Inflammatory macrophage treated with lipopolysaccharide for 4 hours (primary cell): ENCODE measurements at regions not wholly inside any gene's neighbourhood (a gene's known extent, or its start where the extent isn't known, plus 50 kb on each side); places are given as distances from the start of the nearest gene placed in this dataset.
"Not testable (repeated sequence)": the region's sequence is repeated elsewhere in the genome, so short reads cannot be mapped to it uniquely, and the experiment has no call there.

ENCODE experiments used
- DNase-seq: peaks from one replicate; pipeline ENCODE4 v3.0.0-alpha.2; 2020

DNA sequence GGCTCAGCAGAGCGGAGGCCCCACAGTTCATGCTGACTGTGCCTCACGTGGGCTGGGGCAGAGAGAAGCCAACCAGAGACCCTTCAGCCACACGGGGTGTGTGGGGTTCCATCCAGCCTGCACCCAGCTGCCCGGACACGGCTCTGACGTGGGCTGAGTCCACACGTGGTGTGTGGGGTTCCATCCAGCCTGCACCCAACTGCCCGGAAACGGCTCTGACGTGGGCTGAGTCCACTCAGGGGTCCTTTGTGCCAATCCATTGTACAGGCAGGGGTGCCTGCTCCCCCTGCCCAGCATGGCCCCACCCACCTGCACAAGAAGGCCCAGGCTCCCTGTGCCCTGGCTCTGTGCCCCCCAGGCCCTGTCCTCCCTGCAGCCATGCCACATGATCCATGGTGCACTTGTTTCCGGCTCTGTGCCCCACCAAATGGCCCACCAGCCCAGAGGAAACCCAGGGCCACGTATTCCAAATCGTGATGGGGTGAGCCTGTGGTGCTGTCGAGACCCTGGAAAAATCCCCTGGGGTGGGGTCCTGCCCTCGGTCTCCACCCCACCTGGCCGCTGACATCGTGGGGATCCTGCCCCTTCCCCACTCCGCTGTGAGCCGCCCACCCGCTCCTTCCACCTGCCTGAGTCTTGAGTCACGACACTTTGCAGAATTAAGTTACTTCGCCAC is 99.3 kb upstream of the SFSWAP start:
- no peak for DNase-seq

DNA sequence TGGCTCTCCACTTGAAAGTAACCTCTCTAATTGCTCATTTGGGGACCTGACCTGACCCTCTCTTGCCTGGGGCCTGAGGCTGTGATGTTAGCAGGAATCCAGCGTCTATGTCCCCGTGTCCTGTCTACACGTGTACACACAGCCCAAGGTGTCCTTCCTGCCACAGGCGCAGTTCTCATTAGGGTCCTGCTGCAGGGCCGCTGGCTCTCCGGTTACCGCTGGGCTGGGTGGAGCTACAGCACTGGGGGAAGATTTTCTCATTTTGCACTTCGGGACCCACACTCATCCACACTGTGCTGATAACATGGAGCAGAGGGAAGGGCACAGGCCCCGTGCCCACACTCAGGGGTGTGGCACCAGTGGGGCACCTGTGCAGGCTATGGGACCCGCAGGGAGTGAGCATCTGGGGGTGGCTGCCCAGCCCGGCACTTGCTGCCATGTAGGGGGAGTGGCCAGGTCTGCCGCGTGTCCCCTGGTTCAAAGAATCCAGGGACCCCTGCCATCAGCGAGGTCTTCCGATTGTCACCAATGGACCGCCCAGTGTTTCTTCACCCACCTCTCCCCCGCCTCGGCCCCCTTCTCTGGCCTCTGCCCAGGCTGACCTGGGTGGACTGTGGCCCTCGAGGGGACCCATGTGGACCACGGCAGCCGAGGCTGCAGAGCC is 98.7 kb upstream of the SFSWAP start:
- DNase-seq, result no peak

DNA sequence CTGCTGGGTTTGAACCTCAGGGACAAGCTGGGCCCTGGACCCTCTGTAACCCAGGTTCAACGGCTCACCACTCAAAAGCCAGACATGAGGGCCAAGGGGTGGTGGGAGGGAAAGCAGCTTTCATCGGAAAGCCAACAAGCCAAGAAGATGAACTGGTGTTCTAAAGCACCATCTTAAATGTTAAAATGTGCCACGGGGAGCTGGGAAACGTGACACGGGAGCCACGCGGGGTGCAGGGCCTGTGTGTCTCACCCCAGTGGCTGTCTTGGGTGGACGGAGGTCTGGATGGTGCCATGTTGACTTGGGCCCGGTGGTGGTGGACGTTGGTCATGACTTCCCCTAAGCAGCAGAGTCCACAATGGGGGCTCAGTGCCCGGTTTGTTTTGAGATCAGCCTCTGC is 97.7 kb upstream of the SFSWAP start:
- DNase-seq, result no peak

DNA sequence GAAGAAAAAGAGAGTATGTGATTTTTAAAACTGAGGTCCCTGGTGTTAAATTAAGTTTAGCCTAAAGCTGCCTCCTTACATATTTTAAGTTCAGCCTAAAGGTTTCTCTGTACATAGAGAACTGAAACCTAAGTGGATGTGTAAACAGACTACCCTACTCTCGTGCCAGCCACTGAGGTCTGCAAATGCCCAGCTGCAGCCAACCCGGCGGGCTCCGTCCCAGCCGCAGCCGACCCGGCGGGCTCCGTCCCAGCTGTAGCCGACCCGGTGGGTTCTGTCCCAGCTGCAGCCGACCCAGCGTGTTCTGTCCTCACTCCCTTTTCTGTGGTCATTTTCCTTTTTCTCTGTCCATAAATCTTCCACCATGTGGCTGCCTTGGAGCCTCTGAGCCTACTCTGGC is 97.2 kb upstream of the SFSWAP start:
- DNase-seq, result no peak

DNA sequence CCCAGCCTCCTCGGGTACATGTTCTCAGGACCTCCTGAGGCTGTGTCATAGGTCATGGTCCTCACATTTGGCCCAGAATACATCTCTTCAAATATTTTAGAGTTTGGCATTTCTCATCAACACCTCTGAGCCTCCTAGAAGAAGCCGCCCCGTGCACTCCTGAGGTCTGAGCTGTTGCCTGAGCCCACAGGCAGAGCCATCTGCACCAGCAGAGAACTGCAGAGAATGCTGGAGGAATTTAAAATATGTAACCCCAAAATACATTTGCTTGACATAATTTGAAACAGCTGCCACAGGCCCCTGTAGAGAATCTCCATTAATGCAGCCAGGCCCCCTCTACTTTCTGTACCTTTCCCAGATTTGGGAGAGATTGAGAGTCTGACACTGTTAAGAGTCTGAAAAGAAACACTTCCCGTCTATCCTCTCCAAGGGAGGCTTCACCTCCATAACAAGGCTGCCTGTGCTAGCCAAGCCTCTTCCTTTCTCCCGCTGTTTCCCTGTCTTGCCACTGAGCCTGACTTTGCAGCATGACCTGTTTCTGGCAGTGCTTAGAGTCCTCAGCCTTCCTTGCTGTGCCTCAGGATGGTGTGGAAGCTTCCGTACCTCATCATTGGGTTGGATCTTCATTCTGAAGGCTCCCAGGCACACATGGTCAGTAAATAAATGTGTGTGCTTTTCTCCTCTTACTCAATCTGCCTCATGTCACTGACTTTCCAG is 95.4 kb upstream of the SFSWAP start:
- no peak for DNase-seq

DNA sequence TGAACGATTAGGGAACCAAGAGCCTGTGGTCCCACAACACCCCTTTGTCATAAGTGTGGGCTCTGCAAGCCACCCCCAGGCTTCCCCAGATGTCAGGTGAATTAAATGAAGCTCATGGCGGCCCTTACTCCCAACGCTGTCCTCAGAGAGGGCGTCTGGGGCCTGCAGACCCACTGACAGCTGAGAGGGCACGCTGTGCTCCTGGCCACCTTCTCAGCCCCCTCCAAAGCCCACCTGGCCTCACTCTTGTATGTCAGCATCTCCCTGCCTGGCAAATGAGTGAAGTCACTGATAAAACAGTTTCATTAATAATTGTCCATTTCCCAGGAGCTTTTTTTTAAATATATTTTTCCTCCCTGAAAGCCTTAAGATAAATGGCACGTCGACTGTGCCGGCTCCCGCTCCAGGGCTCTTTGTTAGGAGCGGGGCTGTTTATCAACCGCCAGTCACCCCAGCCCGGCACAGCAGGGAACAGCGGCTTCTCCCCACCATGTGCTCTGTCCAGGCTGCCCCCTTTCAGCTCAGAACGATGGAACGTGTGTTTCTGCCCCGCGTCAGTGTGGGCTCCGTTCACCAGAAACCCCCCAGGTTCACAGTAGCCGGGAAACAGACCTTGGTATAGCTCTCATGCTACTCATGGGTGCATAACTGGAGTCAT is 94.7 kb upstream of the SFSWAP start:
- no peak for DNase-seq

DNA sequence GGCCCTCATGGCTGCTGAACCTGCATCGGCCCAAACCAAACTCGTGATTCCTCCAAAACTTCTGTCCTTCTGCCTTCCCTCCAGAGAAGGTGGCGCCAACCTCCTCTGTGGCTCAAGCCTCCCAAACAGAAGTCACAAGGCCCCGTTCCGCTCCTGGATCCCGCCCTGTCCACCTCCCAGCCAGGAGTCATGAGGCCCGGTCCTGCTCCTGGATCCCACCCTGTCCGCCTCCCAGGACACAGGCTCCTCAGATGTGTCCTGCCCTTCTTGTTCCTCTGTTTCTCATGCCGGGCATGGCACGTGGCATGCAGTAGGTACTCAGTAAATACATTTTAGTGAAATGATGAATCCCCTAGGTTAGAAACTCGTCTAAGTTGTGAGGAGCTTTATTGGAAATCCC is 94.2 kb upstream of the SFSWAP start:
- DNase-seq, result no peak

DNA sequence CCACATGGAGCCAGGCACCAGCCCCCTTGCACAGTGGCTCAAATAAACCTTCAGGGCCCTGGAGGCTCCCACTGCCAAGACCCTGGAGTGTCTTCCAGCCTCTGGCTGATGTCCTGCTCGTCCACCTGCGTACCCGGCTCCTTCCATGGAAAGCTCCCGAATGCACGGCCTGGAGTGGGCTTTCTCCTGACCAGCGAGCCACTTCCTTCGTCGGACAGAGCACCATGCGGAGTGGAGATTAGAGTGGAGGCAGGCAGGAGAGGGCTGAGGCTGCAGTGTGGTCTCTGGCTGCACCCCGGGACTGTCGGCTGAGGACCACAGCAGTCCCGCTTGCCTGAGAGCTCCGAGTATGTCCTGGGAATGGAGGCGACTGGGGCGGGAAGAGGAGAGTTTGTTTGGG is 93.7 kb upstream of the SFSWAP start:
- DNase-seq, result no peak

DNA sequence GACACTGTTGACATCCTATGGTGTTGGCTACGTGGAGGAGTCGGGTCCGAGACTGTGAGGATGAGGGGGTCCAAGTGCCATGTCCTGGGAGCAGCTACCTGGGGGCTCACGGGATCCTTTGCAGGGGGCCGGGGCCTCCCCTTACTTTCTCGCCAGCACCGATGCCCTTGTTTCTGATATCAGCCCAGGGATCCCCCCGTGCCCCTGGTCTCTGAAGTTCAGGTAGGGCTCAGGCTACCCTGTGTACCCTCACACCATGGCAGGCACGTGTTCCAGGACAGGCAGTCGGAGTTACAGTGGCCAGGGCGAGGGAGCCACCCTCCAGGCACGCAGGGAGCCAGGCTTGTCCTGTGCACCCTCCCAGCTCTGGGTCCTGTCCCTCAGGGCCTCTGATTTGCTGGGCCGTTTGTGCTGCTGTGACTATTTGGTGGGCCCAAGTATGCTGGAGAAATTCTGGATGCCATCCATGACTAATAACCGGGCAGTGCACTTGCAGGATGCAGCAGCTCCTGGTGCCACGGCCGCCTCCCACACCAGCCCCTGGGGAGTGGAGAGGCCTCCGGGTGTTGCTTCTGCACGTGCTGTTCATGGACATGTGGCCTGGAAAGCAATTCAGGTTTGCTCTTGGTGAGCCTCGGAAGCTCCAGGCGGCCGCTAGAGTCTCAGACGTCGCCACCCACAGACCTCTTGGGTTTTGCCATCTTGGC is 93.1 kb upstream of the SFSWAP start:
- no peak for DNase-seq

DNA sequence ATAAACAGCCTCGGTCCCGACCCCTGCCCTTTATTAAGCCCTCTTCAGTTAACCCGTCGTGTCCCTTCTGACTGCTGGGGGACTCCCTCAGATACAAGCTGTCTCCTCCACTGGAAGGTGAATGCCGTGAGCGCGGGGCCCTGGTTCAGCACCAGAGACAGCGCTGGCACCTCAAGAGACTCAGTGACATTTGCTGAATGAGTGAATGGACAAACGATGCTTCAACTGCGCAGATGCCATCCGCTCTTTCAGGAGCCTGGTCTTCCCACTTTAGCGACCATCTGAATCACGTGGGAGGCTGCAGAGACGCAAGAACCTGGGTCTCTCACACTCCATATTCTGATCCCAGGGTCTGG is 92.6 kb upstream of the SFSWAP start:
- DNase-seq, result no peak

DNA sequence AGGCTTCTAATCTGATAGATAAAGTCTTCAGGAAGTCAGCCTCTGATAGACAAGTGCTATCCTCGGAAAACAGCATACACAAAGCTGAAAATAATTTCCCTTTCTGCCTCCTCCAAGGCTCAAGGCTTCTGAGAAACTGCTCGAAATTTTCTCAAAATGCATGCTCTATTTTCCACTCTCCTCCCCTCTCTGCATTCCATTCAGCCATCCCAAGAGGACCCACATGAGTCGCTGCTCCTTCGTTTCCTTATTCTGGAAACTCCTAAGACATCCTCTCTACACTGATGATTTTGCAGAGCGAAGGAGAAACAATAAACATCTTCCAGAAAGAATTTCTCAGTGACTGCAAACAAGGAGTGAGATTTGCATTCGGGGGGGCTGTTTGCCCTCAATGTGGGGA is 92.2 kb upstream of the SFSWAP start:
- no peak for DNase-seq

DNA sequence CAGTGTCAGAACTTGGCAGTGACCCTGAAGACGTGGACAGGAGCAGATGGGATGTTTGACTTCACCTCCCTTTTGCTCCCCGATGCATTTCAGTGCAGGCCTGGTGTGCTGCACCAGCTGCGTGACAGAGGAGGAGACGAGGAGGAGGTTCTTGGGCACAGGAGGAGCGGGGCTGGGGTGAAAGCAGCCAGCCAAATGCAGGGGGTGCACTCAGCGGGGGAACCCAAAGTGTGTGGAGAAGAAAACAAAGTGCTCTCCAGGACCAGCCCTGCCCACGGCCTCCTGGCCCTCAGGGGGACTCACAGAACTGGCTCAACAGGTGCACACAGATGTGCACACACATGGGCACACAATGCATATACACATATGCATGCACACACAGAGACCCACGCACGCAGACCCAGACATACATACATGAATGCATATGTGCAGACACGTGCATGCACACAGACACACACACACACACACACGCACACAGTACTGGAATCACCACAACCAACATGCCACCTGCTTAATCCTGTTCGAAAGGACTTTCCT is 91.7 kb upstream of the SFSWAP start:
- DNase-seq, result no peak

DNA sequence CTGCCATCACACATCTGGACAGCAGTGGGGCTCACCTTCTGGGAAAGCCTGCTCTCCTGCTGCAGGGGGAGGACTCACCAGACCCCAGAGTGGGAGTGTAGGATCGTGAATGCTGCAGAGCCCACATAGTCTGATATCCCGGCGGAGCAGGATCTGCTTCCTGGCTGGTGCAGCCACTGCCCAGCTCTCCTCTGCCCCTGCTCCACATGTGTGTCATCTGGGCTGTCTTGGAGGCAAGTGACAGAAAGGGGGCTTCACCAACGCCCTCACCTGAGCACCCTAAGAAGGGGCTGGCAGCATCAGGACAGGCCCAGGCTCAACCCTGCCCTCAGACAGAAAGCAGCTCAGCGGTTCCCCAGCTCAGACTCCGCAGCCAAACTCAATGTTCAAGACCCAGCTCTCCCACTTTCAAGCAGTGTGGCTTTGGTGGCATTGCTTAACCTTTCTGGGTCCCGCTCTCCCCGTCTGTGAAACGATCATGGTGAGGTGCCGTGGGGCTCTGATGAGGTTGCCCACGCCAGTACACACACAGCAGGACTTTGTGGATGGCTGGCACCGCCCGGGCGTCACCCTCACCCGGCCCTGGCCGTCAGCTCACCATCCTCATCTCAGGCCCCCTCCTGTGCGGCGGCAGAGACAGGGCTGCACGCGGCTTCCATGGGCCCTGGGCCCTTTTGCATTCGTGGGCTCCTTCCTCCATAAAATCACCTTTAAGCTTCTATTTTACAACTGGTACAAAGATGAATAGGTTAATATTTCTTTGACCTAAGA is 91.0 kb upstream of the SFSWAP start:
- no peak for DNase-seq

DNA sequence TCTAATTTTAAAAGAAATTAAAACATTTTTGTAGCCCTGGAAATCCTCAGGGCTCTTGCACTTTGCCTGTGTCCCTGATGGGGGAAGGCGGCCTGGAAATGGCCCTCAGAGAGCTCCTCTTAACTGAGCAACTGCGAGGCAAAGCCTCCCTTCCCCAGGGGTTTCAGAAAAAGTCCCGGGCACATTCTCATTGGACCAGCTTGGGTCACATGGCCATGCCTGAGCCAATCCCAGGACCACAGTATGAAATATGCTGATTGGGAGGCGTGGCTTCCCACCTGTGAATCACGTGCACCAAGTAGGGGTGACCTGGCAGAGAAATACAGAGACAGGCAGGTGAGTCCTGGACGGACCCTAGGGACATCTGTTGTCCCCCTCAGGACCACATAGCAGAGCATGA is 90.4 kb upstream of the SFSWAP start:
- DNase-seq, result no peak

DNA sequence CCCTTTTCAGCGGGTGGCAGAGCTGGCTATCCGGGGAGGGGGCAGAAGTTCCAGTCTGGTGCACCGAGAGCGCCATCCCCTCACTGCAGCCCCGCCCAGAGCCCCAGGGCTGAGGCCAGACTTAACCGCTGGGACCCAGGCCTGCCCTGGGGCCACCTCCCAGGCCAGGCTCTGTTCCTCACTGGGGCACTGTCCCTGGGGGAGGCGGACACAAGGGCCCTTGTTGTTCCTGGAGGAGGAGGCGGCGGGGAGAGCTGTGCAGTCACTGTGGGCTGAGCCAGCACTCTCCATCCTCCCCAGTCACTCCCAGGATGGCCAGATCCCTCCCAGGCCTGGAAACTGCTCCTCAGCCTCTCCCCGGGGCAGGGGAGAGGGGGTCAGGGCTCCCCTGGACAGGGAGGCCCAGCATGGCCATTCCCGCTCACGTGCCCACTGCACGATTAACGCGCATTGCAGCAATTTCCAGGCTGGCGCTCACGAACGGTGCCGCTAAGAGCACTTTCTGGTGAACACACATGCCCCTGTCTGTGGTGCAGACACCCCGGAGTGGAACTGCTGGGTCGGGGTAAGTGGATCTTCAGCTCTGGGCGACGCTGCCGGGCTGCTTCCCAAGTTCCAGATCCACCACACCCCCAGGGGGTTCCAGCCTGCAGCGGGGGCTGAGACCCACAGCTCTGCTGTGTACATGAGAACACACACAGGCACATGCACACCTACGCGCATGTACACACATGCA is 89.8 kb upstream of the SFSWAP start:
- no peak for DNase-seq

DNA sequence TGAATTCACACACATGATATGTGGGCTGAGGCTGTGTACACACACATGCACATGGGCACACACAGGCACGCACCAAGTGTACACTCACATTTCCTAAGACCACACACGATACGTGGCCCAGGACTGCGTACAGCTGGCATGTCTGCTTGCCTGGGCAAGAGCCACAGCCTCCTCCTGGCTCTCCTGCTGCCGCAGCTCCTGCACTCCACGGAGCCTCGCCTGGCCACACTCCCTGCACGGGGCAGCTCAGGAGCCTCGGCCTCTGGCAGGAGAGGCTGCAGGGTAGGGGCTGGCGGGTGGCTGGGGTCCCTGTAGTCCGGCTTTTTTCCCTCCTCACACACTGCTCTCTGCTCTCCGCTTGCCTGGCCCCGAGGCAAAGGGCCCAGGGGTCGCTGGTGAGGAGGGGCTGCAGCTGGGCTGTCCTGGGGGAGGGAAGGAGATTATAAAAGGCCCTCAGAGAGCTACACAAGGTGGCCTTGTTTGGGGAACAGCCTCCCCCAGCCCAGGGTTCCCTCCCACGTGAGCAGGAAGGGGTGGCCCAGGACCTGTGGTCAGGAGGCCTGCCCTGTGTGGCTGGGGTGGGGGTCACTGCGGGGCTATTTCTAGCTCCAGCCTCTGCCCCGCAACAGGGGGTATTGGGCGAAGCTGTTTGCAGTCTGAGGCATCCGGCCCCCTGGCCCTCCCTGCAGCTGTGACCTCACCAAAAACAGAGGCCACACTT is 89.0 kb upstream of the SFSWAP start:
- no peak for DNase-seq

DNA sequence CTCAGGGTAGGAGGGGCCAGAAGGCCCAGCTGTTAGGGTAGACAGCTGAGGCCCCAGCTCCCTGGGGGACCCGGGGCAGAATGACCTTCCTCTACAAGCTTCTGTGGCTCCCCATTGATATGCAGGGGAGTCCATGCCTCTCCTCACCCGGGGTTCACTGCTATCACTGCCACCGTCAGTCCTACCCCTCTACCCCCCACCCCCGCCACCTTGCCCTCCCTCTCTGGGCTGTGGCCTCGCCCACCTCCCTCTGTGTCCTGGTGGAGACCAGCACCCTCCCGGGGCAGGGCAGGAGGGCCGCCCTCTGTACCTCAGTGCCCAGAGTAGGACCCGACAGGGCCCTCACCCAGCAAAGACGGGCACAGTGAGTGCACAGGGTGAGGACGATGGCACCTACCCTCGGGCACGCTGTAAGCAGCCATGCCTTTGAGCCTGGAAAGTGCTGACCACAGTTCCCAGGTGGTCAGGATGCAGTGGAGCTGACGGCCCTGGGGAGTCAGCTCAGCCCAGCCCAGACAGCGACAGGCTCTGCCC is 88.4 kb upstream of the SFSWAP start:
- no peak for DNase-seq

DNA sequence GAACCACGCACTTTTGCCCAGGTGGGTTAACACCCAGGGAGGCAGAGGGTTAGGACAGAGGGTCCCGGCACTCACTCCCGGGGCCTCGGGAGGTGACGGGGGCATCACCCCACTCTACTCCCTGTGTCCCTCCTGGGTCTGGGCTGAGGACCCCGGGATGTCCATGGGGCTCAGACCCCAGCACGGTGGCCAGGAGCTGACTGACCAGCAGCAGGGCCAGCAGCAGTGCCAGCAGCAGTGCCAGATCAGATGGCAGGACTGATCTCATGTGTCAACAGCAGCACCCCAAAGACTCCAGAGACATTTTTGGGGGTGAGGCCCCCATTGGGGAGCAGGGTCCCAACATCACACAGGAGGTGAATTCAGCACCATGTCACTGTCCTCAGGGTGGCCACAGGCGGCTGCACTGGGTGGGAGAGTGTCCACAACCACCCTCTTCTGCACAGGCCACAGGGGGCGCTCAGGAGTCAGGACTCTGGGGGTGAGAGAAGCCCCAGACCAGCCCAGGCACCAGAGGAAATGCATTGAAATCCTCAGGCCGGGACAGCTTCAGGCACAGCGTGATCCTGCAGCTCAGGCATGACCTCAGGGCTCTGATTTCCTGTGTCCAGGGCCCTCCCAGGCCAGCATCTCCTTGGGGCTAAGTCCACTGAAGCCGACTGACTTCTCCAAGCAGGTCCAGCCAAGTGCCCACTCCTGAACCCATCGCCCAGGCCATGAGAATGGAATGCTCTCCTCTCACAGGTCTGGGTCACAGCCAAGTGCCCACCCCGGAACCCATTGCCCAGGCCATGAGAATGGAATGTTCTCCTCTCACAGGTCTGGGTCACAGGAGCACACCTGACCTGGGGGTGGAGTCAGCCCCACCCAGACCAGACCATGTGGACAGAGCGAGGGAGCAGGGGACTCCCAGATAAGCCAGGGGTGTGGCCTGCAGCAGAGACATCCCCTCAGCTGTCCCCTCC is 87.2 kb upstream of the SFSWAP start:
- not testable (repeated sequence) for DNase-seq

DNA sequence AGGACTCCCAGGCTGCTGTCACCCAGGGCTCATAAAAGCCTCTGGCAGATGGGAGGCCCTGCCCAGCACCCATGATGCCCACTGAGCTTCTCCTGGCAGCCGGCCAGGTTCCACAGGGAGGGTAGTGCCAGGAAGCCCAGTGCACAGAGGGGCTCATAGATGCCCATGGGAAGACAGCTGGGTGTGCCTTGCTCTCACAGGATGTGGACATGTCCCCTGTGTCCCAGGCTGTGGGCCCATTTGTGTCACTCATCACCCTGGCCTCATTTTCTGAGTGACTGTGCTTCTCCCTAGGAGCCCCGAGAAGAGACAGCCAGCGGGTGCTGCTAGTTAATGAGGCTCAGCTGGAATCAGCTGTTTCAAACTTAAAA is 86.5 kb upstream of the SFSWAP start:
- not testable (repeated sequence) for DNase-seq
